PC-9 (cell line): ENCODE measurements at regions not wholly inside any gene's neighbourhood (a gene's known extent, or its start where the extent isn't known, plus 50 kb on each side); places are given as distances from the start of the nearest gene placed in this dataset.

Experiments used
- BruUV-seq: library from RNA; stranded (reverse); fragments of 400-500 nt; replicated peaks from 2 replicates; lab custom pipeline; 2021; lab: Mats Ljungman, UMichigan
- CTCF ChIA-PET: fragments of 300-600 bp; sonication (Branson Sonifier 250); formaldehyde crosslinking; loops from one replicate; lab custom pipeline; 2022; ENCODE audit warnings: antibody characterized with exemption; lab: Charles Lee
- POLR2A ChIA-PET: fragments of 300-600 bp; sonication (Branson Sonifier 250); formaldehyde crosslinking; loops from one replicate; lab custom pipeline; 2022; ENCODE audit warnings: antibody characterized with exemption; ENCODE audit not compliant: unreplicated experiment; lab: Charles Lee
- DNase-seq, 2 experiments: peaks; one replicate each; pipeline versions ENCODE4 v3.0.0 to v3.0.0-alpha.2; 2015 to 2022; ENCODE audit warnings: mixed read lengths in 1 of 2
- H2AFZ ChIP-seq: fragments of 200-600 bp; sonication (generic); 2 replicates; pipeline ENCODE4 v1.8.1; 2017; ENCODE audit warnings: antibody characterized with exemption
- H3F3A ChIP-seq: fragments of 200-600 bp; sonication (generic); 2 replicates; pipeline ENCODE4 v1.8.1; 2017; ENCODE audit warnings: antibody characterized with exemption, mild to moderate bottlenecking, low read depth; ENCODE audit not compliant: insufficient read depth
- H3K27ac ChIP-seq: fragments of 200-600 bp; sonication (generic); 2 replicates; pipeline ENCODE4 v1.6.1; 2016; ENCODE audit warnings: mixed run types
- H3K27me3 ChIP-seq: fragments of 200-600 bp; sonication (generic); 2 replicates; pipeline ENCODE4 v1.6.1; 2016; ENCODE audit warnings: low read depth, mixed run types; ENCODE audit not compliant: insufficient read depth
- H3K36me3 ChIP-seq: fragments of 200-600 bp; sonication (generic); 2 replicates; pipeline ENCODE4 v1.6.1; 2016; ENCODE audit warnings: low read depth, mixed run types
- H3K4me1 ChIP-seq: fragments of 200-600 bp; sonication (generic); replicated peaks from 2 replicates; pipeline ENCODE4 v1.6.1; 2016; ENCODE audit warnings: mixed run types; ENCODE audit not compliant: insufficient read depth
- H3K4me2 ChIP-seq: fragments of 200-600 bp; sonication (generic); 2 replicates; pipeline ENCODE4 v1.6.1; 2017; ENCODE audit warnings: mixed run types
- H3K4me3 ChIP-seq: fragments of 200-600 bp; sonication (generic); 2 replicates; pipeline ENCODE4 v1.6.1; 2016; ENCODE audit warnings: mixed run types
- H3K79me2 ChIP-seq: fragments of 200-600 bp; sonication (generic); 2 replicates; pipeline ENCODE4 v1.6.1; 2017; ENCODE audit warnings: low read depth, mixed run types
- H3K9me2 ChIP-seq: fragments of 200-600 bp; sonication (generic); 2 replicates; pipeline ENCODE4 v1.8.1; 2017; ENCODE audit warnings: mild to moderate bottlenecking; ENCODE audit not compliant: insufficient read depth
- H3K9me3 ChIP-seq: fragments of 200-600 bp; sonication (generic); 2 replicates; pipeline ENCODE4 v1.8.1; 2016; ENCODE audit warnings: low read depth; ENCODE audit not compliant: insufficient read depth
- H4K20me1 ChIP-seq: fragments of 200-600 bp; sonication (generic); 2 replicates; pipeline ENCODE4 v1.8.1; 2017; ENCODE audit not compliant: insufficient read depth
- CTCF ChIP-seq: fragments of 200-600 bp; sonication (generic); conservative IDR thresholded peaks from 2 replicates; pipeline ENCODE4 v1.6.1; 2017; ENCODE audit warnings: mixed run types, antibody characterized with exemption, mild to moderate bottlenecking, moderate library complexity
- EZH2 ChIP-seq: fragments of 200-600 bp; sonication (generic); IDR thresholded peaks from 2 replicates; pipeline ENCODE4 v1.8.0; 2017; ENCODE audit warnings: antibody characterized with exemption, low read depth
- intact Hi-C: fragments of 100-400 bp; cut with micrococcal nuclease; formaldehyde crosslinking; loops from one replicate; pipeline ENCODE4 v1.10.0; 2022; ENCODE audit not compliant: unreplicated experiment

- no peaks in the 10 kb centered on the region for H4K20me1 ChIP-seq
- H3K4me3 ChIP-seq, result no peak overlapping the region
- no peak overlapping the region for H2AFZ ChIP-seq
- BruUV-seq, result no TSS peak
- POLR2A ChIA-PET, result interaction anchor here (0.8 kb wide), 1 partner anchor 57 kb away, joined by 5 read pairs; no protein-coding TSS in a partner anchor
- no peaks in the 10 kb centered on the region for H3K27me3 ChIP-seq
- H3F3A ChIP-seq, result no peaks in the 10 kb centered on the region
- intact Hi-C loops, result no loop called here
- no peak for DNase-seq
- no peak overlapping the region for H3K4me2 ChIP-seq
- H3K9me2 ChIP-seq, result no peaks in the 10 kb centered on the region
- no peaks in the 10 kb centered on the region for H3K36me3 ChIP-seq
- TF ChIP-seq EZH2 (no peak), CTCF (no peak)
- no peaks in the 10 kb centered on the region for H3K4me1 ChIP-seq
- no peaks in the 10 kb centered on the region for H3K9me3 ChIP-seq
- H3K79me2 ChIP-seq, result no peaks in the 10 kb centered on the region
- H3K27ac ChIP-seq, result no peak overlapping the region
- CTCF ChIA-PET, result no interaction called here
Measured at GRCh38 chr1:29932626-29933025, 696.3 kb downstream of the PTPRU start.

- H3K9me2 ChIP-seq, result no peaks in the 10 kb centered on the region
- intact Hi-C loops, result no loop called here
- POLR2A ChIA-PET, result no interaction called here
- H3K36me3 ChIP-seq, result no peaks in the 10 kb centered on the region
- no peak for DNase-seq
- H3K4me2 ChIP-seq, result no peak overlapping the region
- BruUV-seq, result no TSS peak
- H3K27me3 ChIP-seq, result no peaks in the 10 kb centered on the region
- no peaks in the 10 kb centered on the region for H3K4me1 ChIP-seq
- no peaks in the 10 kb centered on the region for H3K79me2 ChIP-seq
- CTCF ChIA-PET, result no interaction called here
- no peaks in the 10 kb centered on the region for H3K9me3 ChIP-seq
- H2AFZ ChIP-seq, result no peak overlapping the region
- H4K20me1 ChIP-seq, result no peaks in the 10 kb centered on the region
- H3F3A ChIP-seq, result no peaks in the 10 kb centered on the region
- H3K4me3 ChIP-seq, result no peak overlapping the region
- H3K27ac ChIP-seq, result no peak overlapping the region
- TF ChIP-seq CTCF (no peak), EZH2 (no peak)
Measured at GRCh38 chr1:29931477-29932175, 695.3 kb downstream of the PTPRU start.

- no peaks in the 10 kb centered on the region for H3K9me2 ChIP-seq
- intact Hi-C loops, result no loop called here
- no peaks in the 10 kb centered on the region for H3K27me3 ChIP-seq
- H3K27ac ChIP-seq, result no peak overlapping the region
- H3K4me3 ChIP-seq, result no peak overlapping the region
- no peaks in the 10 kb centered on the region for H3K9me3 ChIP-seq
- H3F3A ChIP-seq, result no peaks in the 10 kb centered on the region
- H3K4me2 ChIP-seq, result no peak overlapping the region
- no TSS peak for BruUV-seq
- no peak for DNase-seq
- no peak for TF ChIP-seq CTCF
- TF ChIP-seq EZH2, result no peak
- POLR2A ChIA-PET, result no interaction called here
- no peaks in the 10 kb centered on the region for H3K4me1 ChIP-seq
- CTCF ChIA-PET, result no interaction called here
- H3K36me3 ChIP-seq, result no peaks in the 10 kb centered on the region
- H2AFZ ChIP-seq, result no peak overlapping the region
- no peaks in the 10 kb centered on the region for H3K79me2 ChIP-seq
- H4K20me1 ChIP-seq, result no peaks in the 10 kb centered on the region
Measured at GRCh38 chr1:29925058-29925457, 688.7 kb downstream of the PTPRU start.
